ENCODE measurements at regions not wholly inside any gene's neighbourhood (a gene's known extent, or its start where the extent isn't known, plus 50 kb on each side); places are given as distances from the start of the nearest gene placed in this dataset.
"Not testable (repeated sequence)": the region's sequence is repeated elsewhere in the genome, so short reads cannot be mapped to it uniquely, and the experiment has no call there.

DNA sequence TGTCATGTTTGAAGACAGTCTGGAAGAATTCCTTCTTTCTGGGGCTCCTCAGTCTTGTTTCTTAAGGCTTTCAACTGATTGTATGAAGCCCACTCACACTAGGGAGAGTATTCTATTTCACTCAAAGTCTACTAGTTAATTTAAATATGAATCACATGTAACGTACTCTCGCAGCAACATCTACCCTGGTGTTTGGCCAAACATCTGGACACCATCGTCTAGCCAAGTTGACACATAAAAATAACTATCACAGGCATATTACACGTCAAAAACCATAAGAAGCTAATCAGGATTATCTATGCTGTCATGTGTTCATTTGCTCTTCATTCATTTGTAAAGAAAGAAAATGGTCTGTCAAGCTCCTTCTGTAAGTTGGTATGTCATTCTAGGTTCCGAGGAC is 787.4 kb downstream of the KCNJ2 start:
- DNase-seq, result no peak

DNA sequence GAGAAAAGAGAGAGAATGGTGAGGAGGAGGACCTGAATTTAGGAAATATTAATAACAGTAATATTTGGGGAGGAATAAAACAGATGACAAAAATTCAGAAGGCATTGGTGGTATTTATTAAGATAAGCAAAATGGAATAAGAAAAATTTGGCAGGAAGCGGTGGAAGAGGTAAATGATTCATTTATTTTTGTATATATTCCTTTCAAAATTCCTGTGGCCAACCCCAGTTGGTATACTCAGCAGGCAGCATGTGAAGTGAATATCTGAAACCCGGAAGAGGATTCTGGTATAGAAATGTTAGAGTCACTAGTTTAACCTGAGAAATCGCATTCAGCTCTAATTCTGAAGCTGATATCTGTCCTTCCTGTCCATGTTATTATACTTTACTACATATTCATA is 792.0 kb downstream of the KCNJ2 start:
- DNase-seq, result no peak

DNA sequence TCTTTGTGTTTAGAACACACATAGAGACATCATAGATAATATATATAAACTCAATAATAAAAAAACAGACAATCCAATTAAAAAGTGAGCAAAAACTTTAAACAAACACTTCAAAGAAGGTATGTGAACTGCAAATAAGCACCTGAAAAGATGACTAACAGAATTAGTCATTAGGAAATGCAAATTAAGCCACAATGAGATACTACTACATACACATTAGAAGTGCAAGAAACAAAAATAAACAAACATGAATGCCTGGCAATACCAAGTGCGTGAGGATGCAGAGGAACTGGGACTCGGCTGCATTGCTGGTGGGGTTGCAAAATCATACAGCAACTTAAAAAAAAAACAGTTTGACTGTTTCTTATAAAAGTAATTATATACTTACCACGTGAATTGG is 799.0 kb downstream of the KCNJ2 start:
- DNase-seq, result no peak

DNA sequence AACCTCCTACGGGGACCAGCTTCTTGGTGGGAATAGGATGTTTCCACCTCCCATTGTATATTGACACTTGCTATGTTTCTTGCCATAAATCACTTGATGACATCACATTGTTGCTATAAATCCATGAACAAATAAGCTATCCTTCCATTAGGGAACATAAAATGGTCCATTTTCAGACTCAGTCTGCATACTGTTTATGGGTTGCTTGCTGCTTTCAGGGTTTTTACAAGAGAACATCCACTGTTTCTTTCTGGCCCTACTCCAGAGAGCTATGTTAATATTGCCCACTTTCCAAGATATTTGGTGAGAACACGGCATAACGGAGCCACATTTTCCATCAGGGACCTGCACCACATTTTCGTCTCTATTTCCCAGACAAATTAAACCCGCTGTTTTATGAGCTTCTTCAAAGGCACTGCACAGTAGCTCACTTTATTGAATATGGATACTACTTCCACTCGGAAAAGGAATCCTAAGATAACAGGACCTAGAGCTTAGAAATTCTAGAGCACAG is 800.2 kb downstream of the KCNJ2 start:
- DNase-seq, result no peak

DNA sequence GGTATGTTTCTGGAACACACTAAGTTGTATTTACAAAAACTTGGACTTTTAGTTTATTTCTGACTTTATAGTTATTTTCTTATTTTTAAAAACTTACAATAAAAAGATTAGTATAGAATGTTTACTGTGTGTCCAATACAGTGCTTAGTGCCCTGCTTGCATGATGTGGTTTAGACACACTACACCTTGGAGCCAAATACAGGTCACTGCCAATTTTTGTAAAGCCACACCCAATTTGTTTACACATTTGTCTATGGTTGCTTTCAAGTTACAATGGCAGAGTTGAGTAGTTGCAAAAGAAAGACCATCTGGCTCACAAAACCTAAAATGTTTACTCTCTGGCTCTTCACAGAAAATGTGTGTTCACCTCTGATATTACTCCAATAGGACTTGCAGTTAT is 807.1 kb downstream of the KCNJ2 start:
- no peak for DNase-seq

DNA sequence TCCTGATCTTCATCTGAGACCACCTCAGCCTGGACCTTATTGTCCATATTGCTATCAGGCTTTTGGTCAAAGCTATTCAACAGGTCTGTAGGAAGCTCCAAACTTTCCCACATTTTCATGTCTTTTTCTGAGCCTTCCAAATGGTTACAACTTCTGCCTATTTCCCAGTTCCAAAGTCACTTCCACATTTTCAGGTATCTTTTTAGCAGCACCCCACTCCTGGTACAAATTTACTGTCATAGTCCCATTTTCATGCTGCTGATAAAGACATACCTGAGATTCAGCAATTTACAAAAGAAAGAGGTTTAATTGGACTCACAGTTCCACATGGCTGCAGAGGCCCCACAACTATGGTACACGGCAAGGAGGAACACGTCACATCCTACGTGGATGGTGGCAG is 815.5 kb downstream of the KCNJ2 start:
- no peak for DNase-seq

DNA sequence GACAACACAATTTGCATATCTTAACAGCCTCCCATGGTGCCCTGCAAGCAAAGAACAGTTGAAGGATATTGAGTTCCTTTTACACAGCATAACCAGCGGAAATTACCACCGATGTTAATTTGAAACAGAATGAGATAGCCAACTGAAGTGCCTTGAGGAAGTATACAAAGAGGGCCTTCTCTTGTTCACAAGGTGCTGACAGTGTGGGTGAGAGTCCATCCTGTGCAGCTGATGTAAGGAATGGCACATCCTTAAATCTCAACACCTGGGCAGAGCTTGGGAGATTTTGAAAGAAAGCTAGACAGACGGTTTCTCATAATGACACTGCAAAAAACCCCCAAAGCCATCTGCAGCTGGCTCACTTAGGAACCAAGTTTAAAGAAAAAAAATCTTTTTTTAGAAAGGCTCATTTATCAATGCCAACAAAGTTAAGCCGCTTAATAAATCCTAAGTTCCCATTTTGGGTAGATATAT is 818.6 kb downstream of the KCNJ2 start:
- DNase-seq, result no peak

DNA sequence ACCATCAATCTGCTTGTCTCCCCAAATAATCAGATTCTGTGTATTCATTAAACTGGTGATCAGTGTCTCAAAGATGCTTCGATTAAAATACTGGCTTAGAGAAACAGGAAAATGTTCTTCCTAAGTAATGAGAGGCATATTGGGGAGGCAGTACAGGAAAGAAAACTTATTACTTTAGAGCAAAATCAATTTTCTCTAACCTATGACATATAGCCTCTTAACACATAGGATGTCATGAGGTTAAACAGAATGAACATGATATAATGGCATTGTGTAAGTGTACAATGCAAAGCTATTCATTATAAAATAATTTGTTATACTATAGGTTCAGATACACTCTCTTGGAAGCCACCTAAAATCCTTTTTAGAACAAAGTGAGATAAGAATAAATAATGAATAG is 819.3 kb downstream of the KCNJ2 start:
- DNase-seq, result no peak

DNA sequence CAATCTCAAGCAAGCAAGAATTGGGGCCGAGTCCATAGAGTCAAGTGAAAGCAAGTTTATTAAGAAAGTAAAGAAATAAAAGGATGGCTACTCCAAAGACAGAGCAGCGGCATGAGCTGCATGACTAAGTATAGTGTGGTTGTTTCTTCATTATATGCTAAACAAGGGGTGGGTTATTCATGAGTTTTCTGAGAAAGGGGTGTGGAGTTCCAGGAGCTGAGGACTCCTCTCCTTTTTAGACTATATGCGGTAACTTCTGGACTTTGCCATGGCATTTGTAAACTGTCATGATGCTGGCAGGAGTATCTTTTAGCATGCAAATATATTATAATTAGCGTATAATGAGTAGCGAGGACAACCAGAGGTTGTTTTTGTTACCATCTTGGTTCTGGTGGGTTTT is 819.9 kb downstream of the KCNJ2 start:
- DNase-seq, result no peak

DNA sequence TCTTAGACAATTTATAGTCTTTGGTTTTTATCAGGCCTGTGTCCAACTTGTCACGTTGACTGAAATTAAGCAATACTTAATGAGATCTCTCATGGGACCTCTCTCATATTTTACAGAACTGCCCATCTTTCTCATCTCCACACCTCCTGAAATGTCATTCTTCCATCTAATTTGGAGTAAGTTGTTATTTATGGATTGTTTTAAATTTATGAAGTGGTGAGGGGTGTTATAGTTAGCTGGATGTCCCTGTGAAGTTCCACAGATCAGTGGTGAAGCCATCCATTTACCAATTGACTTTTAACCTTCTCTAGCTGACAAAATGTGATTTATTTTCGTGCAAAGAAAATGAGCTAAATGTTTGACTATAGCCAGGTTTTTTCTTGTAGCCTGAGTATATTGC is 824.9 kb downstream of the KCNJ2 start:
- DNase-seq, result no peak

DNA sequence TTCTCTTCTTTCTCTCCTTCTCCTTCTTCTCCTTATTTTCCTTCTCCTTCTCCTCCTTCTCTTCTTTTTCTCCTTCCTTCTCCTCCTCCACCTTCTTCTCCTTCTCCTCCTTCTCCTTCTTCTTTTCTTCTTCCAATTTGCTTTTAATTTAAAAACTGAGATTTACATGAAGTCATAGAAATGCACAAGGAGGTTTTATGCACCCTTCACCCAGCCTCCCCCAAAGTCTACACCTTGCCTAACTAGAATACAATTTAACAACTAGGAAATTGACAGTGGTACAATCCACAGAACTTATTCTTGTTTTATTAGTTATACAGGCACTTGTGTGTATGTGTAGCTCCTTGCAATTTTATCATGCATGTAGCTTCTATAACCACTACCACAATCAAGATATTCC is 826.7 kb downstream of the KCNJ2 start:
- DNase-seq, result no peak

DNA sequence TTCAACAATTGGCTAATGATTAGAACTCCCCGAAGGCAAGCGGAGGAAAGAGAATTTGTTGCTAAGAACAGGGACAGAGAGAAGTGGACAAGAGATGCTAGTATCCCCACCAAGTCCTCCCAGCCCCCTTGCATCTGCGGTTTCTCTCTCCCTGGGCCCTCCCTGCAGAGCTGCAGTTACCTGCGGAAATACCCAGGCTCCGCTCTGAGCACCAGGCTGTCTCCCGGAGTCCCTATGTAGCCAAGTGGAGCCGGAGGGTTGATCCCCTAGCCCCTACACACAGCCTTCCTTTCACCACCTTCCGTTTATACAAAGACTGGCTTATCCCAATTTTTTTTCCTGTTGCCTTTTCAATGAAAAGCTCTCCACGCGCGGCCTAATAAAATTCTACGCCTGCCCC is 834.4 kb downstream of the KCNJ2 start:
- DNase-seq, result no peak

DNA sequence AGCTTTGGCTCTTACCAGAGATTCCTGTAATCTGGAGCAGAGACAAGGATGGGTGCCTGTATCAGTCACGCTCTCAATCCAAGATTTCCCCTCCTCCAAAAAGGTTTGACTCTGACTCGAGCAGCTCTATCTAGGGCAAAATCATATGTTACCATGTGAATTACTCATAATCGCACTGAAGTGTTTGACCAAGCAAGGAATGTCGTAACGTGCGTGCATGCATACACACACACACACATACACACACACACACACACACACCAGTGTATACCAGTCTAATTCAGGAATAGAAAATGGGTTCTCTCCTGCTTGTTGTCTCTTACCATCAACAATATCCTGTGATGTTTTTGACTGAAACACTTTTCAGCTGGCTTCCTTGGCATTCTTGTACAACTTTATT is 835.1 kb downstream of the KCNJ2 start:
- no peak for DNase-seq

DNA sequence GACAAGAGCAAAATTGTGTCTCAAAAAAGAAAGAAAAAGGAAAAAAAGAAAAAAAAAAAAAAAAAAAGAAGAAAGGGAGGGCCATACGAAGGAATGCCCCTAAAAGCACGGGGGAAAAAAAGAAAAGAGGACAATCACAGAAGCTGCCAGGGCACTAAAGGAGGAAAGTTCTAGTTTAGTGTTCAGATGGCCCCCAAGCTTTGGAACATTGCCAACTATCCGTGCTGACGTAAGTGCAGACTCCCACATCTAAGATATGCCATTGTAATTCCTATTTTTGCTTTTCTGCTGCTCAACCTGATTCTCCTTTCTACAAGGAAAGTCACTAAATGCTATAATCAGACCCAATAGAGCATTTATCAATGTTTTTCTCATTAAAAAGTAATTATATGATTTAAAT is 842.1 kb downstream of the KCNJ2 start:
- DNase-seq, result no peak

DNA sequence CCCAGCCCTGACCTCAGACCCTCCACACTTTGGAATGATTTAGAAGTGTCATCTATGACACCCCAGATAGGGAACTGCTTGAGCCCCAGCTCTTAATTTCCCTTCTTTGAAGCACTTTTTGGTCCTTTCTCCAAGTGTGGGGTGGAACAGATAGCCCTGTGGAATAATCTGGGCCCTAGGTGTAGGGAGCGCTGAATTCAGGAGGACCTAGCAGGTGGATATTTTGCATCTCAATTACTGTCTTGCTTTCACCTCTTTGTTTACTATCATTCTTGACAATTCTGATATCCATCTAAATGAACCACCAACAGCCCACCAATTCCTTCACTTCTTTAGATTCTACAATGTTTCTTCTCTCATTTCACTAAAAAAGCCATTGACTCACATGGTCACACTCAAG is 850.4 kb downstream of the KCNJ2 start:
- DNase-seq, result no peak

DNA sequence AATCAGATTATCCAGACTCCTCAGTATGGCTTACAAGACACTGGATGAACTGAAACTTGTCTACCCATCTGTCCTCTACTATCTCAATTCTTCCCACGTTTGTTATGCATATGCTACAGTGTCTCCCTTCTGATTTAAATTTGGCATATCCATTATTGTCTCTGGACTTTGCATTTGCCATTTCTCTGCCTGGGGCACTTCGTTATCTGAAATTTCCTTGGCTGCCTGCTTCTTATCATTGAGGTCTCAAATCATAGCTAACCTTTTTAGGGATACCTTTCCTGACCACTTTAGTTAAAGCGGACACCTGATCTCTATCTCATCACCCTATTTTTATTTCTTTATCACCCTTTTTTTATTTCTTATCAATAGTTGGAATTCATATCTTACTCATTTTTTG is 853.4 kb downstream of the KCNJ2 start:
- DNase-seq, result no peak

DNA sequence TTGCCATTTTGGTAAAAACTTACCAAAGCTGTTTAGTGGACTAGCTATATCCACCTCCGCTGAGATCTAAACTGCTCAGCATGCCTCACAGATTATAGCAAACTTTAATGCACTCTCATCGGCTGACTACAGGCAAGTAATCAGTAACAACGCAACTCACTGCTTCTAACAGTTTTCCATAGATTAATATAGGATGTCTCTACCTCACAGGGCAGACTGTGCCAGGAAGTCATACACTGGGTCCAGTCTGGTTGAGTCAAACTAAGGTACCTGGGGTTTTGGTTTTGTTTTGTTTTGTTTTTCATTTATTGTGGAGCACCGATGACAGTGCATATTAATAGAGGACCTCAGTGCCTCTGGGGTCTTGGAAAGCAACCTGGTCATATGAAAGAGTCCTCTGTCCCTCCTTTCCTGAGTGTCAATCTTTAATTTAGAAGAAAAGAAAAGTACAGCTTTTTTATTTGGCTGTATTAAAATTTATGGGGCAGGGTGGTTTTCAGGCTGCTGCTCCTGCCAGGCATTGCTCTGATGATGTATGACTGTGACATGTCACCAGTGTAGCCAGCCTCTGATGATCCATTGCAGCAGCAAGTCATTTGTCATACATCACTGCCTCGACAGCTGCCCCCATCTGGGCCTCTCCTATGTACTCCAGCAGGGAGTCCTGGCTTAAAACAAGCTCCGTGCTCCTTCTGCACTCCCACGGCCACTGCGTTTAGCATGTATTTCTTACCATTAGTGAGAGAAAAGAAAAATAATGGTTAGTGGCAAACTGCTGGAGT is 854.1 kb downstream of the KCNJ2 start:
- peak; percentile 84 for DNase-seq

DNA sequence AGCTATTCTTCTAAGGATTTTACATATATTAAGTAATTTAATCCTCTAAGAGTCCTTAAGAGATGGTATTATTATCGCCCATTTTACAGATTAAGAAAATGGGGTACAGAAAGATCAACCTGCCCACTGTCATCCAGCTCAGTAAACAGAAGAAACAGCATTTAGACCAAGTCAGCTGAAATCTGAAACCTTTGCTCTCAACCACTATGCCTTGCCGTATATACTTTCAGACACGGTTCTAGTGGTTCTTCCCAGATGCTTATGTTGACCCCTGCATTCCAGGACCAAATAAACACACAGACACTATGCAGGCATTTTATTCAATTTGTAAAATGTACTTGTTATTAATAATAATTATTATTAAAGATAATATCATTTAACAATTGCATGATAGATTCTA is 854.8 kb downstream of the KCNJ2 start:
- no peak for DNase-seq

DNA sequence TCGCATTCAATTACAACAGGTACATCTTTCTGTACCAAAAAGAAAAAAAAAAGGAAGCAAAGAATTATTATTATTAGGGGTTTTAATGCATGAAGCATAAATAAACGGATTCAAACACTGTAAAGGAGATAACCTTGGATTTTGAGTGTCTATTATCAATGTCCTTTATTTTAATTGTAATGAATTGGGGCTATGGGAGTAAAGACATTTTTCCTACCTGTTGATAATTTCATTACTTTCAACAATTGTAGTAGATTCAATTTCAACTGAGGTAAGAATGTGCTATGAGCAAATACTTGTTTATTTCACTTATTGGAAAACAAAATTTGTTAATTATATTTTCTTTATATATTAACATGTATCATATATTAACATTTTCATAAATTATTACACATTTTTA is 855.6 kb downstream of the KCNJ2 start:
- DNase-seq, result no peak

DNA sequence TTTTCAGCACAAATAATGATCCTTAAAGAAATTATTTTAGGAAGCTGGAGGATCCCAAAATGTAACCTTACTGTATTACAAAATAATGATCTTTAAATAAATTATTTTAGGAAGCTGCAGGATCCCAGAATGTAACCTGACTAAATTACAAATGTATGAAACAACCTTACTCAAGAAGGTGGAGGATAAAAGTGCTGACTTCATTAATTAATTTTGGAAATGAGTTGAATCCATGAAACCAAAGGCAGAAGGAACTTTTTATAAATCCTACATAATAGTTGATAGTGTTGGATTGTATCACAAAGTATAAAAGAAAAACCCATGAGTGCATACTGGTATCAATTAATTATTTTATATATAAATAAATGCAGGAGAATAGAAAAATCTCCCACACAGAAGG is 859.9 kb downstream of the KCNJ2 start:
- no peak for DNase-seq

DNA sequence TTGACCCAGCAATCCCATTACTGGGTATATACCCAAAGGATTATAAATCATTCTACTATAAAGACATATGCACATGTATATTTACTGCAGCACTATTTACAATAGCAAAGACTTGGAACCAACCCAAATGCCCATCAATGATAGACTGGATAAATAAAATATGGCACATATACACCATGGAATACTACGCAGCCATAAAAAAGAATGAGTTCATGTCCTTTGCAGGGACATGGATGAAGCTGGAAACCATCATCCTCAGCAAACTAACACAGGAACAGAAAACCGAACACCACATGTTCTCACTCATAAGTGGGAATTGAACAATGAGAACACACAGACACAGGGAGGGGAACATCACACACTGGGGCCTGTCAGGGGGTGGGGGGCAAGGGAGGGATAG is 862.0 kb downstream of the KCNJ2 start:
- not testable (repeated sequence) for DNase-seq

DNA sequence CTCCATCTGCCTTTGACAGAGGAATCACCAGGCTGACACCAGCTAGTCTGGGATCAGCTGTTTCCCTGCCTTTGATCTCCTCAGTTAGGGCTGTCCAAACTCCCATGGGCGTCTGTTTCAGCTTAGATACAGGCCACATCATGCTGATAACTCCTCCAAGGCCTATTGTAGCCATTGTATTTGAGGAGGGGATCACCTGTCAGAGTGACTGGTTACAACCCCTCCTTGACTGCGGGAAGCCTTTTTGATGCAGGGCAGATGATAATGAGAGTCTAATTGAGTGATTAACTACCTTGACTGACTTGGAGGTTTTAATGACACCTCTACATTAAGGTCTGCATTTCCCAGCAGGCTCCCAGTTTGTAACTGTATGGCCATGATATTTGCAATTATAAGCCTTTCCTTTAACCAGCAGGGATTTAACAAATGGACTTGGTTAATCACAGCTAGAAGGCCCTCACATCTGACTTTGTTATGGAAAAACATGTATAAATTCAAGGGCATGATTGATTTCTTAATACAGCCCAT is 863.5 kb downstream of the KCNJ2 start:
- no peak for DNase-seq

DNA sequence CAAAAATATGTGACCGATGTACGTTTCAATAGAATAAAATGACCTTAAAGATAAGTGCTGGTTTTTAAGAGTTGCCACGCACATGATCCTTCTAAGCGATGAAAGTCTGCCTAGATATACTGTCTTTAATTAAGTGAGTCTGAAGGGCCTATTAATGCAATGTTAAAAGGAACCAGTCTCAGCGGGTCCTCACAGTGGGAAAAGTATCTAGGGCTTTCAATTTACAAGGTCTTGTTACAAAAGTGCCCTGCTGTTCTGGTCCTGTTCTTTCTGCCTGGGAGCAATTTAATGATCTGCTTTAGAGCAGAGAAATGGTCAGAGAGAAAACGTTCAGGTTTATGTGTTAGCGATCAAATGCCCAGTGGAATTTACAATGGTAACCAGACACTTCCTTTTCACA is 864.0 kb downstream of the KCNJ2 start:
- DNase-seq, result no peak

DNA sequence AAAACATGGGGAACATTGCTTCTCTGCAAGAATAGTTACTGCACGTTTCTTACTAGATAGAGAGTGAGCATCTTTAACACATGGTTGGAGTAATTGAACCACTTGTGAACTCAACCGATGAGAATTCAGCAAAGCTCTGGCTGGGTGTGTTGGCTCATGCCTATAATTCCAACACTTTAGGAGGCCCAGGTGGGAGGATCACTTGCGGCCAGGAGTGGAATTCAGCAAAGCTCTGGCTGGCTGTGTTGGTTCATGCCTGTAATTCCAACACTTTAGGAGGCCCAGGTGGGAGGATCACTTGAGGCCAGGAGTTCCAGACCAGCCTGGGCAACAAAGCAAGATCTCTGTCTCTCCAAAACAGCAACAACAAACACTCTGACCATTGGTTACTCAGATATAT is 865.9 kb downstream of the KCNJ2 start:
- DNase-seq, result no peak

DNA sequence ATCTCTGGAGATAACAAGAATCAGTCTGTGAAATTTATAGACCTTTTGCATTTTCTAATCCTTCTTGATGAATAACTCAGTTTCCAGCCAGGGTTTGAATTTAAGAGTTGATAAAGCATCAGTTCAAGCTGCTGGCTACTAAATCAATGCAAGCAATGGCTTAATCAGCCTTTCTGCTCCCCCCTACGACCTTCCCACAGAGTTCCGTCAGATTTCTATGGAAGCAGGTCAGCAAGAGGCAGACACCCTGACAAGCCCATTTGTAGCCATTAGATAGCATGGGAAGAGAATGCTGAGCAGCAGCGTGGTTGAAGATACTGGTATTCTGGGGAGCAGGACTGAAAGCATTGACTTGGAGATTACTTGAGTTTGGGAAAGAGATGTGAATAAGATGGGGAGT is 868.1 kb downstream of the KCNJ2 start:
- DNase-seq, result no peak

Measured in NCI-H2171 (cell line).